ENCODE measurements at regions not wholly inside any gene's neighbourhood (a gene's known extent, or its start where the extent isn't known, plus 50 kb on each side); places are given as distances from the start of the nearest gene placed in this dataset.
A peak's percentile ranks its signal among the peaks of the same experiment; 100 is the strongest.

DNA sequence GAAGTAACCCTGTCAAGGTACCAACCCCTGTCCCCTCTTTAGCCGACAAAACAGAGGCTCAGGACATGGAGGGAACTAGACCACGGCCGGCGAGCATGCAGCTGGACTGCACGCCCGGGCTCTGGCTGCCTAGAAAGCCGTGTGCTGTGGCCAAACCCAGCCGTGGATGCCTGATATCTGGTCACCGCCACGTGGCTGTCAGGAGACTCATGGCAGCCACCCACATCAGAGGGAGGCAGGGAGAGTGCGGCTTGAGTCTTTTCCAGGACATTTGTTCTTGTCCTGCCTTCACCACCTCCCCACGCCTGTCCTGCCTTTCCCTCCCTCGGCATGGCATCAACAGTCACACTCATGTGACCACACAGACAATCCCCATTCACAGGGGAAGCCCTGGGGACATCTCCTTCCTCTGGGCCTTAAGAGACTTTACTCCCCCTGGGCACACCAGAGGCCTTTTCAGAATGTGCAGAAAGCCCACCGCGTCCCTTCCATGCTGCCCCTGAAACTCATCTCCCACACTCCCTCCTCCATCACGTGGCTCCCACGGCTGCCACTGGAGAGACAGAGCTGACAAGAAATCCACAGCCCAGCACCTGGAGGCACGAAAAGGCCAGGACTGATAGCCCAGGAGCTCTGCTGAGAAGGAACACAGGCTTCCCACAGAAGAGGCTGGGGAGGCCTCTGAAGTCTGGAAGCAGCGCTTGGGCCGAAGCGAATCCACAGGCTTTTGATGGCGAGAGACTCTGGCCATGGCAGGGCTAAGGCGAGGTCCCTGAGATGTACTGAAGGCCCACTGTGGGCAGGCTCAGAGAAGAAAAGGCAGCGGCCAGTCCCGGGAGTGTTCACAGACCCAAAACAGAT lies 71.2 kb upstream of the IQSEC1 start:
- H2AFZ ChIP-seq (ENCODE audit: insufficient read depth, low read length, poor library complexity), result no peak overlapping the region
- H3K4ac ChIP-seq (ENCODE audit: low read depth, low read length), result no peak overlapping the region
- no peaks in the 10 kb centered on the region for H3K4me1 ChIP-seq (ENCODE audit: control insufficient read depth in 1 of 2, insufficient read depth in 2 of 2, low read length in 2 of 2)
- no peaks in the 10 kb centered on the region for H3K36me3 ChIP-seq (ENCODE audit: control insufficient read depth in 1 of 2, insufficient read depth in 2 of 2, low read length in 2 of 2)
- no peak overlapping the region for H3K23ac ChIP-seq (ENCODE audit: low read length)
- WGBS (ENCODE audit: extremely low coverage, insufficient coverage, insufficient read length), result no CpG with 5 or more reads among the region's 25 CpGs
- no peak overlapping the region for H3K9ac ChIP-seq (ENCODE audit: low read length)
- H3K4me3 ChIP-seq (ENCODE audit: low read depth, low read length), result no peak overlapping the region
- DNase-seq, result no peak
- H3K27me3 ChIP-seq (ENCODE audit: insufficient read depth, low read length), result no peaks in the 10 kb centered on the region
- no peaks in the 10 kb centered on the region for H3K79me2 ChIP-seq (ENCODE audit: control insufficient read depth, insufficient read depth, low read length, poor library complexity)
- H4K91ac ChIP-seq (ENCODE audit: low read depth, low read length), result no peak overlapping the region
- no peaks in the 10 kb centered on the region for H3K79me1 ChIP-seq (ENCODE audit: low read length)
- no peak overlapping the region for H3K27ac ChIP-seq (ENCODE audit: low read depth, low read length)
- H2BK120ac ChIP-seq (ENCODE audit: insufficient read depth, low read length, poor library complexity), result no peak overlapping the region
- no peak overlapping the region for H3K4me2 ChIP-seq (ENCODE audit: low read length)
- H3K18ac ChIP-seq (ENCODE audit: low read length), result no peak overlapping the region
- peaks cover 3% of the 10 kb centered on the region for H3K9me3 ChIP-seq (ENCODE audit: insufficient read depth, low read depth, low read length)
- H2AK5ac ChIP-seq (ENCODE audit: low read length), result no peak overlapping the region
- no peak overlapping the region for H3K14ac ChIP-seq (ENCODE audit: low read length)
- H2BK12ac ChIP-seq (ENCODE audit: low read length), result no peak overlapping the region
- no peak overlapping the region for H2BK5ac ChIP-seq (ENCODE audit: low read depth, low read length, poor library complexity)
- no peak overlapping the region for H4K8ac ChIP-seq (ENCODE audit: low read depth, low read length)
- H4K12ac ChIP-seq (ENCODE audit: low read depth, low read length), result no peak overlapping the region

DNA sequence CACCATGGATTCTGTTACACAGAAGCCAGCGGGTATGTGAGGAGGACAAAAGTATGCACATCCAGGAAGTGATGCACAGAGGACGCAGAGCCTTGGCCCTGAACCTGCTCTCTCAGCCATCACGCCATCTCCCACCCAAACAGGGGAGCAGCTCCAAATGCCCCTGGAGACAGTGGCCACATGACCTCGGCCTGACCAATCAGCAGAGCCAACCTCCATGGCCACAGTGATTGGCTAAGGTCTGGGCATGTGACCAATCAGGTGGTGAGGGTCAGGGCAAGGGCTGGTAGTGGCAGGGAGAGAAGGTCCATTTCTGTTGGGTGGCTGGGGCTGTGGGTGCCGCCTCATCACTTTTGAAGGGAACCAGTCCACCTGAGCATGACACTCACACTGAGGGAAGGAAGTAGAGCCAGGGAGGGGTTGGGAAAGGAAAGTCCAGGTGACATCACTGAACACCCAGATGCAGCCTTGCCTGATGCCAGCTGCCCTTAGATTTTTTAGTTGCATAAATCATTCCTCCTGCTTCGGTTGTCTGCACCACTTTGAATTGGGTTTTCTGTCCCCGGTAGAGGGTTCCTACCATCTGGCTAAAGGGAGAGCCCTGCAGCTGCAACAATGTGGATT lies 70.3 kb upstream of the IQSEC1 start:
- no peak overlapping the region for H2BK12ac ChIP-seq (ENCODE audit: low read length)
- H3K4me2 ChIP-seq (ENCODE audit: low read length), result no peak overlapping the region
- no peak overlapping the region for H4K12ac ChIP-seq (ENCODE audit: low read depth, low read length)

DNA sequence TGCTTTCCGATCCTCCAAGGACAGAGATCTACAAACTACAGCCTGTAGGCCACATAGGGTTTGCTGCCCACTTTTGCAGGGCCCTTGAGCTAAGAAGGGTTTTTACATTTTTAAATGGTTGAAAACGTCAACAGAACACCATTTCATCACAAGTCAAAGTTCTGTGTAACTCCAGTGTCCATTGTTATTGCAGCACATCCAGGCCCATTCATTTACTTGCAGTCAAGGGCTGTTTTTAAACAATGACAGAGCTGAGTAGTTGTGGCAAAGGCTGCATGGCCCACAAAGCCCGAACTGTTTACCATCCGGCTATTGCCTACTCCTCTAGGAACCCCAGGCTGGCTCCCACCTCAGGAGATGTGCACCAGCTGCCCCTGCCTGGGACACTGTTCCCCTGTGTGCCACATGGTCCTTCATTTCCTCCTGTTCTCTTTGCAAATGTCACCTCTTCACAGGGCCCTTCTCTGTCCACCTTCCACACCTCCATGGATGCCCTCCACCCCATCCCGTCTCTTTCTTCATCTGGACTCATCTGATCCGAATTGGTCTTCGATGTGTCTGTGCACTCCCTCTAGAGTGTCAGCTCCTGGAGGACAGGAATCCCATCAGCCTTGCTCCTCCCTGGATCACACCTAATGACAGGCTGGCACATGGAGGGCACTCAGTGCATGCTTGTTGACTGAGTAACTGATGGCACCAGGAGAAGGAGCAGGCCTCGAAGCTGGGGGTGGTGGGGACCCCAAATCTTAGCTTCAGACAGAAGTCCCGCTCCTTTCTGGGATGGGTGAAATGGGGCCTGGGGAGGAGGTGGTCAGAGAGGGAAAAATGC lies 69.5 kb upstream of the IQSEC1 start:
- Histone ChIP-seq H4K12ac (ENCODE audit: low read depth, low read length) (no peak overlapping the region), H2BK12ac (ENCODE audit: low read length) (no peak overlapping the region), H3K27ac (ENCODE audit: low read depth, low read length) (no peak overlapping the region), H3K23ac (ENCODE audit: low read length) (no peak overlapping the region), H2AFZ (ENCODE audit: insufficient read depth, low read length, poor library complexity) (no peak overlapping the region), H2BK5ac (ENCODE audit: low read depth, low read length, poor library complexity) (no peak overlapping the region), H3K27me3 (ENCODE audit: insufficient read depth, low read length) (no peaks in the 10 kb centered on the region), H3K4ac (ENCODE audit: low read depth, low read length) (no peak overlapping the region), H2AK5ac (ENCODE audit: low read length) (no peak overlapping the region), H3K79me1 (ENCODE audit: low read length) (no peaks in the 10 kb centered on the region), H3K9ac (ENCODE audit: low read length) (no peak overlapping the region), H3K4me2 (ENCODE audit: low read length) (no peak overlapping the region), H3K4me1 (ENCODE audit: control insufficient read depth in 1 of 2, insufficient read depth in 2 of 2, low read length in 2 of 2) (no peaks in the 10 kb centered on the region), H3K14ac (ENCODE audit: low read length) (no peak overlapping the region), H3K4me3 (ENCODE audit: low read depth, low read length) (no peak overlapping the region), H3K9me3 (ENCODE audit: insufficient read depth, low read depth, low read length) (peaks cover 3% of the 10 kb centered on the region), H3K18ac (ENCODE audit: low read length) (no peak overlapping the region), H2BK120ac (ENCODE audit: insufficient read depth, low read length, poor library complexity) (no peak overlapping the region), H4K8ac (ENCODE audit: low read depth, low read length) (no peak overlapping the region), H3K36me3 (ENCODE audit: control insufficient read depth in 1 of 2, insufficient read depth in 2 of 2, low read length in 2 of 2) (no peaks in the 10 kb centered on the region), H3K79me2 (ENCODE audit: control insufficient read depth, insufficient read depth, low read length, poor library complexity) (no peaks in the 10 kb centered on the region), H4K91ac (ENCODE audit: low read depth, low read length) (no peak overlapping the region)
- DNase-seq, result no peak
- WGBS (ENCODE audit: extremely low coverage, insufficient coverage, insufficient read length), result no CpG with 5 or more reads among the region's 9 CpGs

More for the DNA sequence above, 70.3 kb upstream of the IQSEC1 start:
- no peak overlapping the region for H3K4ac ChIP-seq (ENCODE audit: low read depth, low read length)
- H3K79me1 ChIP-seq (ENCODE audit: low read length), result no peaks in the 10 kb centered on the region
- H3K23ac ChIP-seq (ENCODE audit: low read length), result no peak overlapping the region
- H2BK120ac ChIP-seq (ENCODE audit: insufficient read depth, low read length, poor library complexity), result no peak overlapping the region
- H3K36me3 ChIP-seq (ENCODE audit: control insufficient read depth in 1 of 2, insufficient read depth in 2 of 2, low read length in 2 of 2), result no peaks in the 10 kb centered on the region
- H3K9me3 ChIP-seq (ENCODE audit: insufficient read depth, low read depth, low read length), result peaks cover 3% of the 10 kb centered on the region
- H3K27ac ChIP-seq (ENCODE audit: low read depth, low read length), result no peak overlapping the region
- H3K9ac ChIP-seq (ENCODE audit: low read length), result no peak overlapping the region
- DNase-seq, result no peak
- H3K4me3 ChIP-seq (ENCODE audit: low read depth, low read length), result no peak overlapping the region
- WGBS (ENCODE audit: extremely low coverage, insufficient coverage, insufficient read length), result no CpG with 5 or more reads among the region's 7 CpGs
- H2BK5ac ChIP-seq (ENCODE audit: low read depth, low read length, poor library complexity), result no peak overlapping the region
- no peak overlapping the region for H3K14ac ChIP-seq (ENCODE audit: low read length)
- no peak overlapping the region for H4K8ac ChIP-seq (ENCODE audit: low read depth, low read length)
- no peak overlapping the region for H2AFZ ChIP-seq (ENCODE audit: insufficient read depth, low read length, poor library complexity)
- H2AK5ac ChIP-seq (ENCODE audit: low read length), result no peak overlapping the region
- H3K18ac ChIP-seq (ENCODE audit: low read length), result no peak overlapping the region
- no peaks in the 10 kb centered on the region for H3K4me1 ChIP-seq (ENCODE audit: control insufficient read depth in 1 of 2, insufficient read depth in 2 of 2, low read length in 2 of 2)
- H4K91ac ChIP-seq (ENCODE audit: low read depth, low read length), result no peak overlapping the region
- H3K27me3 ChIP-seq (ENCODE audit: insufficient read depth, low read length), result no peaks in the 10 kb centered on the region
- no peaks in the 10 kb centered on the region for H3K79me2 ChIP-seq (ENCODE audit: control insufficient read depth, insufficient read depth, low read length, poor library complexity)

DNA sequence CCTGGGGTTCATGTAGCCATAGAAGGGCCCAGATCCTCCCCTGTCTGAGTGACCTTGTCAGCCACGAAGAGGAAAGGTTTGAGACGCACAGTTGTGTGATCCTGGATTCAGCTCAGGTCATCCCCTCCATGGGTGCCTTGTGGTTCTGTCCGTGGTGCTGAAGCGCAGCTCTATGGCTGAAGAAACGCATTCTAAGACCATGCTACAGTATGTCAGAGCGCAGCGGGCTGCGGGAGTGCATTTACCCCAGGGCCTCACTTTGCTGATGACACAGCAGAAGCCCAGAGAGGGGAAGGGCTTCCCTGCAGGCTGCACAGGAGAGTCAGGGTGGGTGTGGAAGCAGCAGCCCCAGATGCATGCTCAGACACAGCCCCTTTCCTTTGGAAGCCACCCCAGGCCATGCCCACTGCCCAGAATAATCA lies 68.8 kb upstream of the IQSEC1 start:
- WGBS (ENCODE audit: extremely low coverage, insufficient coverage, insufficient read length), result no CpG with 5 or more reads among the region's 8 CpGs
- Histone ChIP-seq H2AK5ac (ENCODE audit: low read length) (no peak overlapping the region), H3K79me2 (ENCODE audit: control insufficient read depth, insufficient read depth, low read length, poor library complexity) (no peaks in the 10 kb centered on the region)

More for the DNA sequence above, 68.8 kb upstream of the IQSEC1 start:
- peak; percentile 53 to 72 for DNase-seq
- Histone ChIP-seq H3K79me1 (ENCODE audit: low read length) (no peaks in the 10 kb centered on the region), H3K36me3 (ENCODE audit: control insufficient read depth in 1 of 2, insufficient read depth in 2 of 2, low read length in 2 of 2) (no peaks in the 10 kb centered on the region), H3K4ac (ENCODE audit: low read depth, low read length) (no peak overlapping the region), H4K91ac (ENCODE audit: low read depth, low read length) (no peak overlapping the region), H4K12ac (ENCODE audit: low read depth, low read length) (no peak overlapping the region), H2BK5ac (ENCODE audit: low read depth, low read length, poor library complexity) (no peak overlapping the region), H2BK120ac (ENCODE audit: insufficient read depth, low read length, poor library complexity) (no peak overlapping the region), H3K14ac (ENCODE audit: low read length) (no peak overlapping the region), H3K18ac (ENCODE audit: low read length) (no peak overlapping the region), H3K4me3 (ENCODE audit: low read depth, low read length) (no peak overlapping the region), H2AFZ (ENCODE audit: insufficient read depth, low read length, poor library complexity) (no peak overlapping the region), H4K8ac (ENCODE audit: low read depth, low read length) (no peak overlapping the region), H3K4me1 (ENCODE audit: control insufficient read depth in 1 of 2, insufficient read depth in 2 of 2, low read length in 2 of 2) (no peaks in the 10 kb centered on the region), H3K4me2 (ENCODE audit: low read length) (no peak overlapping the region), H3K9me3 (ENCODE audit: insufficient read depth, low read depth, low read length) (peaks cover 3% of the 10 kb centered on the region), H3K9ac (ENCODE audit: low read length) (no peak overlapping the region), H3K27ac (ENCODE audit: low read depth, low read length) (no peak overlapping the region), H3K27me3 (ENCODE audit: insufficient read depth, low read length) (no peaks in the 10 kb centered on the region), H3K23ac (ENCODE audit: low read length) (no peak overlapping the region), H2BK12ac (ENCODE audit: low read length) (no peak overlapping the region)
